Tongue (tissue), 1 donor: ENCODE measurements at regions not wholly inside any gene's neighbourhood (a gene's known extent, or its start where the extent isn't known, plus 50 kb on each side); places are given as distances from the start of the nearest gene placed in this dataset.
"Not testable (repeated sequence)": the region's sequence is repeated elsewhere in the genome, so short reads cannot be mapped to it uniquely, and the experiment has no call there.

Experiments used
- DNase-seq: peaks from one replicate; pipeline ENCODE4 v3.0.0-alpha.2; 2015

GRCh38 chr2:16750175-16750924 lies 84.7 kb upstream of the CYRIA start:
- no peak for DNase-seq

GRCh38 chr2:16748511-16749266 lies 83.1 kb upstream of the CYRIA start:
- DNase-seq: not testable (repeated sequence)

DNA sequence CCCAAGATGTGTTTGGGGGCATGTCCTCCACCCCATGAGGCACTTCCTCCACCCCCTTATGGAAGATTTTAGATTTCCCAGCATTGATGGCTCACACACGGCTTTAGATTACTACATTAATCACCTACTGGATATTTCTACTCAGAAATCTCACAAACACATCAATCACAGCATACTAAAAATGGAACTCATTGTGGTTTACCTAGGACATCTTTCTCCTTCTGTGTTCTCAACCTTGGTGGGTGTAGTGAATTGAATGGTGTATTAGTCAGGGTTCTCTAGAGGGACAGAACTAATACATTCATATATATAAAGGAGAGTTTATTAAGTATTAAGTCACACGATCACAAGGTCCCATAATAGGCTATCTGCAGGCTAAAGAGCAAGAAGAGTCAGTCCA lies 82.1 kb upstream of the CYRIA start:
- no peak for DNase-seq

DNA sequence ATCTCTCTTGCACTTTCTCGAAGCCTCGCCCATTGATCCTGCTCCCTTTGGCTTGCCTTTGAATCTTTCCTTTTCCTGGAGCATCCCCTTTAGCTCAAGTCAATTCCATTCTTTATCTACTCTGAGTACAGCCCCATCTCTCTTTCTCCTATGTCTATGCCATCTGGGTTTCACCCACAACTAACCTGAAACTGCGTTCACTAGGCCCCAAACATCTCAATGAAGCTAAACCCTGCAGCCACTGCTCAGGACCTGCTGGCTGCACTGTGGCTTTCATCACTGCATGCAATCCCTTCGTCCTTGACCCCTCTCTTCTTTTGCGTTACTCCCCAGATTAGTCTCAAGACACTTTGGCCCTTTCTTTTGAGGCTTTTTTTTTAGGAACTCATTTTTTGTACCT lies 81.6 kb upstream of the CYRIA start:
- DNase-seq: no peak

DNA sequence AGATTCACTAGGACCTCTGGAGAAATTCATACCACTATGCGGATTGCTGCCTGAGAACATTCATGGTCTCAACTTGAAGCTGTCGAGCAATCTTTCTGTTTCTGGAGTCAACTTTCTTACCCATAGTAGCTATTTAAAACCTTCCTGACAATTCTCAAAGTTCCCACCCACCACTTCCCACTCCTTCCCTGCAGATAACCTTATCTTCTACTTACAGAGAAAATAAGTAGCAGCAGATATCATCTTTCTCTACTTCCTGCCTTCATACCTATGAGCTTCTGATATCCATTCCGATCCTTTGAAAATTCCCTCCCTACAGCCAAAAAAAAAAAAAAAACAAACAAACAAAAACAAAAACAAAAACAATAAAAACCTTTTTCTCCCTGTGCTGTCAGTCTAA lies 81.2 kb upstream of the CYRIA start:
- no peak for DNase-seq

- no peak for DNase-seq
Measured at GRCh38 chr2:16746329-16746728, 80.7 kb upstream of the CYRIA start.

GRCh38 chr2:16745466-16745865 lies 79.8 kb upstream of the CYRIA start:
- no peak for DNase-seq

- DNase-seq: no peak
Measured at GRCh38 chr2:16744521-16744920, 78.9 kb upstream of the CYRIA start.

- DNase-seq: no peak
Measured at GRCh38 chr2:16742026-16742425, 76.4 kb upstream of the CYRIA start.

DNA sequence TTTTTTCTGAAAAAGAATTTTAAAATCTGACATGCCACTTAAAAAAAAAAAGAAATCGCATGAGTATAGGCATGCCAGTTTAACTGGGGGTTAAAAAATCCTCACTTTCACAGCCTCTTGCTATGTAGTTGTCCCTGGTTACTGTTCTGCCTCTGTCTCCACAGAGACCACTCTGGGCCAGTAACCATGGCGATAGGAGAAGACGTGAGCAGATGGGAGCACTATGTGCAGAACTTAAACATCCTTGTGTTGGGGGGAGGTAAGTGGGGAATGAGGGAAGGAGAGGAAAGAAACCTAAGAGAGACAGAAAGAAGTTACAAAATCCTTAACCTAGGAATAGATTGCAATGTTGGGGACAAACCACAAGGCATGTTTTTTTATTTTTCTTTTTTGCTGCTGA lies 75.9 kb upstream of the CYRIA start:
- no peak for DNase-seq

DNA sequence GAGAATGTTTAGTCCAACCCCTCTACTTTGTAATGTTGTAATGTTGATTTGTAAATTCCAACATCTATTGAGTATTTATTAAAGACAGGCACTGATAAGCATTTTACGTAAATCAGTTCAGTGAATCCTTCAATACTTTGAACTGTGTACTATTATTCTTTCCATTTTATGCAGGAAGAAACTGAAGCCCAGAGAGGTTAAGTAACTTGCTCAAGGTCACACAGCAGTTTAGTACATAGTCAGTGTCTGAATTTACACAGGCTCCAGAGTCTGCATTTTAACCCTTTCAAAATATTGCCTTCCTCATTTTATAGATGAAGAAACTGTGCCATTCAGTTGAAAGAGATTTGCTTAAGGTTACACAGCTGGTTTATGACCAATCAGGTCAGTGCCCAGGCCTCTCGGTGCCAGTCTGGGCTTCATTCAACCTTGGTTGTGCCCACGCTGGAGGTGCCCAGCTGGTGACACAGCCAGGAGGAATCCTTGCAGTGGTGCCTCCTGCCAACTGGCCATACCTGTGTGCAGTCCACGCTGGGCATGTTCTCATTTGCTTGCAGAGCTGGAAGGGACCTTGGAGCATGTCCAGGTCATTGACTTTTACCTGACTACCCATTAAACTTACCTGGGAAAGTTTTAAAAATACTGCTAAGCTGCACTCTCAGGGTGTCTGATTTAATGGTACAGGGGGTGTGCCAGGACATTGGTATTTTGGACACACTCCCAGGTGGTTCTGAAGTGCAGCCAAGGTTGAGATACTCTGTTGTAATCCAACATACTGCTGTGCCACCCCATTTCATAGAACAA lies 74.3 kb upstream of the CYRIA start:
- DNase-seq: no peak

- no peak for DNase-seq
Measured at GRCh38 chr2:16738361-16739225, 73.0 kb upstream of the CYRIA start.

DNA sequence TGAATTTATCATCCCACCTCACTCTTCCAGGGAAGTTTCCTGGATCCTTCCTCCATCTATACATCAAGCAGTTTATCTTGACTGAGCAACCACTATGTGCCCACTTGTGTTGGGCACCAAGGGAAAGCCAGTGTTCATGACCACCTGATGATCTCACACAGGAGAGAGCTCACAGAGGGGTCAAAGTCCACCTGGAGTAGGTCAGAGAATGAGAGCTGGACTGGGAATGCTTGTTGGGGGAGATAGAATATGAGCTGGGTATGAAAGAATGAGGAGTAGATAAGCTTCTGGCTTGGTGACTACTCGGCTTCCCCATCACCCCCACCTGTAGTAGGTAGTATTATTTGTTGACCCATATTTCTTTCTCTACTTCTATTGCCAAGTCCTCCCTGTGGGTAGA lies 72.2 kb upstream of the CYRIA start:
- no peak for DNase-seq

GRCh38 chr2:16736633-16737032 lies 71.0 kb upstream of the CYRIA start:
- no peak for DNase-seq

DNA sequence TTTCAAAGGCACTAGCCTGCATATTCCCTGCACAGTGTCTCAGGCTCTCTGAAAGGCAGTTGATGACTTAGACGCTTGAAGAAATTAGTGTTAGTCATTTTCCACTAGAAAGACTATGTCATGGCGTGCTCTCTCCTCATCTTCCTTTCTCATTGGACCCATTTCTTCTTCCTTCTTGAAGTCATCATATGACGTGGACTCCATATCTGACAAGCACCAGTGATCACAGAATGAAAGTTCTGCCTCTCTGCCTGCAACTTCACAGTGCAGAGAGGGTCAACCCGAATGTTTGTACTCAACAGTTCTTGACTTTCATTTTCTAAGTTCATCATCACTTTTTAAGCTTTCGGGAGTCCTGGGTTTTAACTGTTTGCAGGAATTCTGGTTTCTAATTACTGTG lies 63.7 kb upstream of the CYRIA start:
- DNase-seq: no peak

GRCh38 chr2:16728351-16729136 lies 62.9 kb upstream of the CYRIA start:
- peak; percentile 58 for DNase-seq

- DNase-seq: not testable (repeated sequence)
Measured at GRCh38 chr2:16727849-16728248, 62.2 kb upstream of the CYRIA start.

DNA sequence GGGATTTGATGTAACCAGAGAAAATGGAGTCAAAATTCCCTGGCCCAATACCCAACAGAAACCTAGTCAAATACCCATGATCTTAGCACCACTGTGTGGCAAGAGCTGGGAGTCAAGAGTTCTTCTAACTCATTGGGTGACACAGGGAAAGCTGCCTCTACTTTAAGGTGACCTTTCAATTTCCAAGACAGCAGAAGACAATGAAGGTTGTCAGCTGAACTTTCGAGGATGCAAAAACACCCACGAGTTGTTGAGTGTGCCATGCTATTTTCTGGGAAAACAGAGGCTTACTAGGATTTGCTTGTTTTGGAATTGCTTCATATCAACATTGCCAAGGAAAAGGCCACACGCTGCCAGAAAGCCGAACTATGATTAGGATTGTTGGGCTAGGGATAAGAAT lies 61.6 kb upstream of the CYRIA start:
- DNase-seq: no peak

- DNase-seq: no peak
Measured at GRCh38 chr2:16726577-16726976, 60.9 kb upstream of the CYRIA start.

- no peak for DNase-seq
Measured at GRCh38 chr2:16726147-16726546, 60.5 kb upstream of the CYRIA start.

DNA sequence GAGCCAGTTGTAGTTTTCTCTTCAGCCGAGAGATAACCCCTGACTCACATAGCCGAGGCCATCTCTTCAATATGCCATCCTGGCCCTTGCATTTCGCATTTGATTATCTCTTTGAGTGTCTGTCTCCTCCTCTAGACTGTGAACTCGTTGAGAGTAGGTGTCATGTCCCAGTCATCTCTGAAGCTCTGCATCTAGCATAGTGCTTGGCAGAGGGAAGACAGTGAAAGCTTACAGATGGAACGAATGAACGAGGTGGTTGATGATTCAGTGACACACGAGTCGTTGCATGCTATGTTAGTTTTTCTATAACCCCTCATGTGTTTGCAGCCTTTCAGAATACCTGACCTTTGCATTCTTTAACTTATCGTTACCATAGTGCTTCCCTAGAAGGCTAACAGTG lies 59.9 kb upstream of the CYRIA start:
- DNase-seq: no peak
